NOMO-1 (cell line): ENCODE measurements at regions not wholly inside any gene's neighbourhood (a gene's known extent, or its start where the extent isn't known, plus 50 kb on each side); places are given as distances from the start of the nearest gene placed in this dataset.

Experiments used
- DNase-seq, 2 experiments: peaks; one replicate each; lab custom pipeline; 2025; ENCODE audit not compliant: unreplicated experiment in 2 of 2; lab: John Stamatoyannopoulos, UW

DNA sequence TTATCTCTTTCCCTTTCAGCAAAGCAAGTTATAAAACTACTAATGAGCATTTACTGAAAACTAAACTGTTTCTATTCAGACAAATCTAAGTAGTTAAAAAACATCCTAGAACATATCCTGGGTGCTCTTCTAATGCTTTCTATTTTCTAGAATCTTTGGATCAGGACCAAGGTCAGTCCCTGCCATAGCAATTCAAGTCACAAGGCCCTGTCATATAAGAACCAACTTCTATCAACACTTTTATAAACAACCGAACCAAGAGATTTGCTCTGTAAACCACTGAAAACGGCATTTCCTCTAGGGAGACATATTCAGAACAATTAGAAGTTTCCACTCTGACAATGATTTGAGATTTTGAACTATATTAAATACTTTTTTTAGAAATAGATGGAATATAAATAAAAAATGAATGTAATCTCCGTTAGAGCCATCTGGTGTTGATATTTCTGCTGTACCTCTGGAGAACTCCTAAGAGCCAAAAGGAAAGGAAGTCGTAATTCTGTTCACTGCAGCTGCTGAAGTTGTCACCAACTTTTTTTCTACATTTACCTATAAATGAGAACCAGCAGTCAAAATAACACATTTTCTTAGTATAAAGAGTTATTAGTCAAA lies 51.4 kb upstream of the LGSN start:
- no peak for DNase-seq

DNA sequence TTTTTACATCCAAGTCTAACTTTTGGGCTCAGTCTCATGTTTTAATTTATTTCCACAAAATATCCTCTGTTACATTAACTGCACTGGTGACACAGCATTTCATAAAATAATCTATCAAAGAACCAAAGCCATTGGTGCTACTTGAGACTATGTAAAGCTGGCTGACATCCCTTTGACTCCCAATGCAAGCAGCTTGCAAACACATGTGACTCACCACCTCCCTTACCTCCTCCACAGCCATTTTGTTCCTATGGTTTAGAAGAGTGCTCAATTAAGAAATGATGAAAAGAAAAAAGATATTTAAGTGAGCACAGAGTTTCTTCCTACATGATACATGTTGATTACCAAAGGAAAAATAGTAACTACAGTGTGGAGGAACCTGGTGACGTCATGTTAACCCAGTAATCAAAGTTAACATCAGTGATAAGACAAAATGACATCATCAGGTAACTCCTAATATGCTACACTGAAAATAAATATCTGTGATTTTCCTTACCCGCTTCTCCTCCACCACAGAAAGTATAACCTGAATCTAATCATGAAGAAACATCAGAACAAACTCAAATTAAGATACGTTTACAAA lies 53.3 kb upstream of the LGSN start:
- DNase-seq: no peak

DNA sequence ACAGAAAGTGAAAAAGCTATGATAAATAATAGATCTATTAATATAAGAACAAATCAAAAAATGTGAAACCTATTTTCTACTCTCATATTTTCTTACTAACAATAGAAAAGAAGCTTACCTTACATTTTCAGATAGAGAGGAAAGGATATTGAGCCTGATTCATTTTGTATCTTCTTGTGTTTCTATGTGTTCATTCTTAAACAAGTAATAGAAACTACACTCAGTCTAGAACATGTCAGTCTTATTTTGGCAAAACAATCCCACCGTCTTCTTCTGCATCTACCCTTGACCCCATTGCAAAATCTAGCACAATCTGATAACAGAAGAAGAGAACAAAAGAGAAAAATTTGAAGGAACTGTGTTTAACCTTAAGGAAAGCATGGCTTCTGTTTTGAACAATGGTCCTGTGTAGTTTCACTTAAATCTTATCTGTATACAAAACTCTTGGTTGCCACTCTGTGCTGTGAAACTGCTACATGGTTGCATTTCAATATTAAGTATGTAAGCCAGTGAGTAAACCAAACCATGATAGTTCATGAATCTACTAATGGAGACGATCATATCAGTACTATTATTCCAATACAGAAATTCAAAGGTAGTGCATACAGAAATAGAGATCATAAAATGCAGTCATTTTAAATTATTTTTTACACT lies 69.5 kb upstream of the LGSN start:
- DNase-seq: no peak

DNA sequence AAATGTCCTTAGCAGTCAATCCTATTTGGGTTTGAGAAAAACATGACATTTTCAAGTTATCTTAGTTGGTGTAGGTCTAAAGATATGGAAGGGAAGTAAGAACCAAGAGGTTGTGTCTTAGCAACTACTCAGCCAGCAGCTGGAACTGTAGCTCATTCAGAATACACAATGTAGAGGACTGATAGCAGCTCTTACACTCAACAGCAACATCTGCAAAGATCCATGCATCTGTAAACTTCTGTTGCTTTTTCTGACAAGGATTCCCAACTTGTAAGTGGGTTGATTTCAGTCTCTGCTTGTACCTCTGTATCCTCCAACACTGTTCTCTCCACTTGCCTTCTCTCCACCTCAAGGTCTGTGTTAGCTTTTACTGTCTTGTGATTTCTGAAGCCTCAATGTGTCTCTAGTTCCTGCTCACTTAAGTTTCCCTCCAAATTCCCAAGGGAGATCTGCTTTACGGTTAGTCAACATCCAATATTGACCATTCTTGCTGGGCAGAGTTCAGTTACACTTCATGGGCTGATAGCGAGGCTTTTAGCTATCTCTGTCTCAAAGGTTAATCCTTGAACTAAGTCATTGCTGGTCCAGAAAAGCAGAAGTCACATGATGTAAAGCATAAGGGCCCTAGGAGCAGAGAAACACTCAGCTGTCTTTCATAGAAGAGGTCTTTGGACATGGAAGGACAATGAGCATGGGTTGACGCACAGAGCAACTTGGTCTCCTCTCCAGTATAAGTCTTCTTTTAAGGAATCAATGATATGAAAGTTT lies 71.6 kb upstream of the LGSN start:
- DNase-seq: no peak

DNA sequence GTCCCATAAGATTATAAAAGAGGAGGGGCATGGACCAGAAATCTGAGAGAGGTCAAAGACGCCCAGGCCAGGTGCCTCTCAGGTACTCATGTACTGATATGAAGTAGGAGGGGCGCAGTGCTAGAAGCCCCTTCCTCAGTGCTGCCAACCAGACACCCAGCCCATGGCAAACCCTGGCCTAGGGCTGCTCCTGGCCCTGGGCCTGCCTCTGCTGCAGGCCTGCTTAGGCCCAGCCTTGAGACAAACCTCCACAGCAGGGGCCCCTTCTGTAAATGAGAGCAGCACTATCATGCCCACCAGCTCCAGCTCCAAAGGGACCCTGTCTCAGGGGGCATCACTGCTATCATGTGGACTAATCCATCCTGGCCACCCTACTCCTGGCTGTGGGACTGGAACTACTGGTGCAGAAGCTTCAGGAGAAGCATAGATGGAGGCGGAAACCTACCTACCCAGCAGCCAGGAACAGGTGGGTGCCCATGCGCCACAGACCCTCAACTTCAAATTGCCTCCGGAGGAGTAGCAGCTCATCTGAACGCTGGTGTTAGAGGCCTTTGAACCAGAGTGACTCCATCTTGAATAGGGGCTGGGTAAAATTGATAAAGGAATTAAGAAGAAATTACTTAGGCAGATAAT lies 72.4 kb upstream of the LGSN start:
- no peak for DNase-seq

DNA sequence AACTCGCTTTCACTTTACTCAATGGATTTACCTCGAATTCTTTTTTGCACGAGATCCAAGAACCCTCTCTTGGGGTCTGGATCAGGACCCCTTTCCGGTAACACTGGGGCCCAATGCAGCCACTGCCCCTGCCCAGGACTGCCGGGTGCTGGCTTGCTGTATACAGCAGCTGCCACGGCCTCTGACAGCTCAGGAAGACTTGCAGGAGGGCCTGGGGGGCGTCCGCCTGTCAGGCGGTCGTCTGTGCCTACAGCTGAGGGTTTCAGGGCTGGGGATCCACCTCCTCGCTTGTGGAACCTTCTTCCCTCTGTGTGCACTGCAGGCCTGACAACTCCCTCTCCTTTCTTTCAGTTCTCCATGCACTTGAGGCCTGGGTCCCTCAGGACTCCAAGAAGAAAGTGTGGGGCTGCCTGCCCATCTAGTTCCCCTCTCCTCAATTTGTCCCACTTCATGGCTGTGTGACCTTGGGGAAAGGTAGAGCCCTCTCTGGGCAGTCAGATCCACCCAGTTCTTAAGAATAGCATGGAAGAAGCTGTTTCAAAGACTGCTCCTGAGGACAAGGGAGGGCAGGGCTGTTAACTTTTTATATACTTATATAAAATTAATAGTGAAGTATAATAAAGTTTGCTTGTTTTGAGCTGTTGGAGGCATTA lies 75.0 kb upstream of the LGSN start:
- no peak for DNase-seq

DNA sequence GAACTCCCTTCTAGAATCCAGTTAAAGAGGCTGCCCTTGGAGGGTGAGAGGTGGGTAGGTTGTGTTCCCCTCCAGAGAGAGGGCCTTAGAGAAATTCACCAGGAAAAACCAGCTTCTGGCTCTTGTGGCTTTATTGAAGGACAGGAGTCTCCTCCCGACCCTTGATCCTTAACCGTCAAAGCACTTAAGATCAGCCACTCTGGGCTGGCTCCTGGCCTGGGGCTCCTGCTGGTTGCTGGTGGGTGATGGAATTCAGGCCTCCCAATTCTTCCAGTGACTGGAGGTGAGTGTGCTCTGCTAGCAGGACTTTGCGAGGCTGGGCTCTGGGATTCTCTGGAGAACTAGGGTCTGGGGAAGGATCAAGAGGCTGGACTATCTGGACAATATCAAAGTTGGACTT lies 75.6 kb upstream of the LGSN start:
- DNase-seq: no peak

DNA sequence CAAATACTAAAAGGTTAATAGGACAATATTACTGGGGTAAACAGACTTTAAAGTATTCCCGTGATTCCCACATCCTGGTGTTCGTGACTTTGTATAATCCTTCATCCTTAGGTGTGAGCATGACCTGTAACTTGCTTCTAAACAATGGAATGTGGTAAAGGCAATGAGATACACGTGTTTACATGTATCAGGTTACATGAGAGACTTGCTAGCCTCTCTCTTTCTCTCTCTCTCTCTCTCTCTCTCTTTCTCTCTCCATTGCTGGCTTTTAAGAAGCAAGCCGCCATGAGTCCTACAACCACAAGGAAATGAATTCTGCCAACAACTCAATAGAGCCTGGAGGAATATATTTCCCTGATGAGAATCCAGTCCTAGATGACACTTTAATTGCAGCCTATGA lies 83.9 kb upstream of the LGSN start:
- no peak for DNase-seq

DNA sequence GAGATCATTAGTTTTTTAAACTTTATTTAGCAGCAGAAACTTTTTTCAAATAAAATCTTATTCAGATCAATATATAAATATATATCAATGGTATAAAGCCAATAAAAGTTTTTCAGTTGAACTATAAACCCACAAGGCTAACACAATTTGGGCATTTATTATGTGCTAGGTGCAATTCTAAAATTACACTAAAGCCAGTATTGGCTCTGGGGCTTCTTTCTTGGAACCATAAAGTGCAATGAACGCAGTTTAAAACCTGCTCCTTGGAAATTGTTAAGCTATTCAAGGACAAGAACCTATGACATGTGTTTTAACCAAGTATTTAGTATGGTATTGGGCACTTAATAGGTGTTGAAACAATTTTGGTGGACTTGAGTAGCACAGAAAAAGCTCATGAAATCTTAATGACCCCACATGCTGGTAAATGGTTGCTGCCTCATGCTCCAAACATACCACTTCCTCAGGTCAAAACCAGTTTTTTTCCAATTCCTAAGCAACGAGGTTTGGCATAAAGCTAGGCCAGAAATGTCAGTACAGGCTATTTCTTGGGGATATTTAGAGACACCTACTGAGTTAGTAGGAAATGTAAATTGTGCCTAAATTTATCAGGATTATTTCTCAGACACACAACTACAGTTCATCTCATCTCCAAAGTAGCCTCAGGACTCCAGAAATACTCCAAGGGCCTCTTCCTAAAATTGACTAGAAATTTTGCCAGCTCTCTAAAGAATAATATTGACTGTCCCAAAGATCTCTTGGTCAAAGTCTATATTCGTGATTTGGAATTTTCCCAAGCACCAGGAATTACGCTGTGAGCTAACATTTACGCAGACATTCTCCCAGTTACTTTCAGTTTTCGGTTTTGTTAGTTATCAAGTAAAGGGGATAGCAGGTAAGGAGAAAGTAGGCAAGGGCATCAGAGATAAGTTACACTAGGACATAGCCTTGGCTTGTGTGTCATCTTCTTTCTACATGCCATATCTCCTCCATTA lies 90.9 kb upstream of the LGSN start:
- no peak for DNase-seq

DNA sequence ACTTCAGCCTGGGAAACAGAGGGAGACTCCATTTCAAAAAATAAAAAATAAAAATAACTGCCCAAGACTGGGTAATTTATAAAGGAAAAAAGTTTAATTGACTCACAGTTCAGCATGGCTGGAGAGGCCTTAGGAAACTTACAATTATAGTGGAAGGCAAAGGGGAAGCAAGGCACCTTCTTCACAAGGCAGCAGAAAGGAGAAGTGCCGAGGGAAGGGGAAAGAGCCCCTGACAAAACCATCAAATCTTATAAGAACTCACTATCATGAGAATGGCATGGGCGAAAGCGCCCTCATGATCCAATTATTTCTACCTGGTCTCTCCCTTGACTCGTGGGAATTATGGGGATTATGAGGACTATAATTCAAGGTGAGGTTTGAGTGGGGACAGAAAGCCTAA lies 95.5 kb upstream of the LGSN start:
- DNase-seq: peak in 1 of 2 experiments; percentile 14

DNA sequence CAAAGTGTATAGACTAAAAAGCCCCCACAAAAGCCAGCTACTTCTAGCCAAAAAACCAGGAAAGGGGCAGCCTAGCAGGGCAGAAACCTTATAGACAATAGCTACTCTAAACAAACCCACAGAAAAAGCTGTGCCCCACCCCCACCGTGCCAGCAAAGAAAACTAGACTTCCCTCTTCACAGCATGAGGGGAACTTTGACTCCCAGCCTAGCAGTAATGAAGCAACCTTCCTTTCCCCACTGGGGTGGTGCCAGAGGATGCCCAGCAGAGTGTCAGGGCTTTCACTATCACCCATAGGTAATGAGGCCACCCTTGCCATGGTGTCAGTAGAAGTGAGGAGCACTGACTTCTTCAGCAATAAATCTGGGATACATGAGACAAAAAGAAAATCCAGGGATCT lies 99.0 kb upstream of the LGSN start:
- peak; percentile 29 to 39 for DNase-seq

DNA sequence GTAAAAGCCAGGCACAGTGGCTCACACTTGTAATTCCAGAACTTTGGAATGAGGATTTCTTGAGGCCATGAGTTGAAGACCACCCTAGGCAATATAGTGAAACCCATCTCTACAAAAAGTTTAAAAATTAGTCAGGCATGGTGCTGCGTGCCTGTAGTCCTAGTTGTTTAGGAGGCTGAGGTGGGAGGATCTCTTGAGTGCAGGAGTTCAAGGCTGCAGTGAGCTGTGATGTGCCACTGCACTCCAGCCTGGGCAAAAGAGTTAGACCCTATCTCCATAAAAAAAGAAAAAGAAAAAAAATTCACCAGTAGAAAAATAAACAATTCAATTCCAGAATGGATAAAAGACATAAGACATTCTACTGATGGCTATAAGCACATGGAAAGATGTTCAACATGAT lies 104.9 kb upstream of the LGSN start:
- no peak for DNase-seq

DNA sequence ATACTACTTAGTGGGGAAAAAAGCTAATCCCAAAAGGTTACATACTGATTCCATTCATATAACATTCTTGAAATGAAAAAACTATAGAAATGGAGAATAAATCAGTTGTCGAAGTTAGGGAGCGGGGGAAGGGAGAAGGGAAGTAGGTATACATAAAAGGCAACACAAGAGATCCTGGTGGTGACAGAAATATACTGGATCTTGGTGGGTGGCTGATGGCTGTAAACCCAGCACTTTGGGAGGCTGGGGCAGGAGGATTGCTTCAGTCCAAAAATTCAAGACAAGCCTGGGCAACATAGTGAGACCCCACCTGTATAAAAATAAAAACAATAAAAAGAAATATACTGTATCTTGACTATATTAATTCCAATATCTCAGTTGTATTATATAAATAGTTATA lies 105.7 kb upstream of the LGSN start:
- DNase-seq: no peak

DNA sequence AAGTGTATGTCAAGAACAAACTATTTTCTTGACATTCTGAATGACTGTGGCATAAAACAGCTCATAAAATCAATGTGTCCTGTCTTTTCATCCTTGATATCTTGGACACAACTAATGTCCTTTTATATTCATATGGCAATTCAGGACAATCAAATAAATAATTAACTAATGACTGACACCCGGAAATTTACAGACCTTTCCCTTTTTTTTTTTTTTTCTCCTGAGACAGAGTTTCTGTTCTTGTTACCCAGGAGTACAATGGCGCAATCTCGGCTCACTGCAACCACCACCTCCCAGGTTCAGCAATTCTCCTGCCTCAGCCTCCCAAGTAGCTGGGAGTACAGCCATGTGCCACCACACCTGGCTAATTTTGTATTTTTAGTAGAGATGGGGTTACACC lies 107.1 kb upstream of the LGSN start:
- DNase-seq: no peak

DNA sequence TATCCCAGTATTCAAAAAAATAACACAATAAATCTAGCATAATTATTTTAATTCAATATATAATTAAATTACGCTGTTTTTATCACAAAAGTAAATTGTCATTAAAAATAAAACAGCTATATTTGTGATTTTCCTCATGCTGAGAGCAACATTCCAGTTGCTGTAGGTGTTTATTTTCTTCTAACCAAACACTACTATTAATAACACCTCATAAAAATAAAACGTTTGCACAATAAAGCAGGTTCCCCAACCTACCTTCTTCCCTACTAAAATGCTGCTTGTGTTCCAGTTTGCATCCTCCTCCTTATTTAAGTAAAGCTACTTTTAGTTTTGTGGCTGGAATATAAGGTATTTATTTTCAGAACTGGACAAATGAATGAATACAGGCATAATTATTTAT lies 108.2 kb upstream of the LGSN start:
- no peak for DNase-seq

DNA sequence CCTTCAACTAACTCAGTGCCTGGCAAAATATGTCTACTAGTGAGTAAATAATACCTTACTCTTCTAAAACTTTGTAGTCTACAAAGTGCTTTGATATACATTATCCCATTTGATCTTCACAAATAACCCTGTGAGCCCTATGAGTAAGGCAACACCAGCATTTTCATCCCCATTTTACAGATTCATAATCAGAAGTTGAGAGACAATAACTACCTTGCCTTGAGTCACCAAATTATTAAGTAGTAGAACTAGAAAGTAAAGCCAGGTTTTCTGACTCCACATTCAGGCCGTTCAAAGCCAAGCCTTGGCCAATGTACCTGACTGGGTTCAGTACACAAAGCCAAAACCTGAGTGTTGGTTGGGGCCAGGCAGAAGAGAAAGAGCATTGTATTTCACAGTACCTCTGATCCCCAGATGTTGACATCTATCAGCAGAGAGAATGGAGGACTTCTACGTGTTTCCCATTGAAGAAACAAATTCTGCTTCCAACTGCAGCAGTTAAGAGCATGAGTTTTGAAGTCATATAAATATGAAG lies 111.3 kb upstream of the LGSN start:
- DNase-seq: no peak

DNA sequence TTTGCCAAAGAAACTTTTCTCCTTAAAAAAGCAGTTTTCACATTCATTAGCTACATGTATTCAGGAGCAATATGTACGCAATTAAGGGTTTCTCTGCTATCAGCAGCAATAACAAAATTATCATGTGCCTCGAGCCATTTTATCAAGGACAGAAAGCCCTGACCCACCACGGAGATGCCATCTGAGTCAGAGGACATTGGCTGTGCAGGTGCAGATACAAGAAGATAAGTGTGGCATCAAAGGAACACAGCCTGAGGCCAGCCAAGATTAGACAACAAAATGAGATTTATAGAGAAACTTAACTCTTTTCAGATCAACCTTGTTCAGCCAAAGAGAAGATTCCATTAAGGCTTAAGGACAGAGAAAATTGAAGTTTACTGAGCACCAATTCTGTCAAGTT lies 115.2 kb upstream of the LGSN start:
- DNase-seq: no peak

DNA sequence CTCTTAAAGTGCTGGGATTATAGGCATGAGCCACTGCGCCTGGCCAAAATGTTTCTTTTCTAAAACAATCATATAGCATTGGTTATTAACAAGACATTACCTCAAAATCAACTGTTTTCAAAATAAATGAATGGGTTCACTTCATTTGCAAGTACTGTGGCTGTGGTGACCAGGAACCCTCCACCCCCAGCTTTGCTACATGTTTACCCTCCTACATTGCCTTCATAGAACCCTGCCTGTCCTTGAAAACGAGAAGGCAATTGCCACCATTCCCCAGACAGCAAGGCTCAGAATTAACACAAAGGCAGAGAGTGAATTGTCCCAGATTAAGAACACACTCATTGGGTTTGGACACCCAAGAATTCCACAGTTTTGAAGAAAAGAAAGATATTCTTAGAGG lies 116.6 kb upstream of the LGSN start:
- no peak for DNase-seq

DNA sequence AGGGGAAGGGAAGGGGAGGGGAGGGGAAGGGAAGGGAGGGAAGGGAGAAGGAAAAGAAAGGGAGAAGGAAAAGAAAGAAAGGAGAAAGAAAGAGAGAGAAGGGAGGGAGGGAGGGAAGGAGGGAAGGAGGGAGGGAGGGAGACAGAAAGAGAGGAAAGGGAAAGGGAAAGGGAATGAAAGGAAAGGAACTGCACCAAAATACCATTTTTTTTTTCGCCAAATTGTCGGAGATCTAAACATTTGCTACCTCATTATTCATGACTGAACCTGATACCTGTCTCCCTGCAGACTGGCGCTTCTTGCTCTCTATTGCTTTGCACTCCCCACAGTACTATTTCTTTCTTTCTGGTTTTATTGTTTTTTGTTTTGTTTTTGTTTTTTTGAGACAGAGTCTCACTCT lies 117.3 kb upstream of the LGSN start:
- DNase-seq: no peak
